ENCODE measurements at regions not wholly inside any gene's neighbourhood (a gene's known extent, or its start where the extent isn't known, plus 50 kb on each side); places are given as distances from the start of the nearest gene placed in this dataset.

DNA sequence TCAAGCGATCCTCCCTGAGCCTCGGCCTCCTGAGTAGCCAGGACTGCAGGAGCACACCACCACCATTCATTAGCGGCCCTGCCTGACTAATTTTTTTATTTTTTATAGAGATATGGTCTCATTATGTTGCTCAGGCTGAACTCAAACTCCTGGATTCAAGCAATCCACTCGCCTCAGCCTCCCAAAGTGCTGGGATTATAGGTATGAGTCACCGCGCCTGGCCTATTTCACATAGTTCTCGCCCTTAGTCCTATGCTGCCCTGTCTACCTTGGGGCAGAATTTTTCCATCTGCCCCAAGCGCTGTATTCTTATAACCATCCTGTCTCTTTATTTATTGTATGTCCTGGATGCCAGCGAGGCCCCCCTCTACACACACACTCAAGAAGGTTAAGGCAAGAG, 50.9 kb upstream of the BCL2L14 start:
- no peak overlapping the region for H3K4me2 ChIP-seq (ENCODE audit: low read length)
- no peak overlapping the region for H3K4me3 ChIP-seq (ENCODE audit: low read depth, low read length, poor library complexity, severe bottlenecking)
- H4K20me1 ChIP-seq (ENCODE audit: insufficient read depth, low read length) = no peaks in the 10 kb centered on the region
- H3K9me2 ChIP-seq (ENCODE audit: low read depth, low read length) = no peaks in the 10 kb centered on the region
- no peaks in the 10 kb centered on the region for H3K79me2 ChIP-seq (ENCODE audit: insufficient read depth, low read length)
- peak overlapping the region; percentile 68 for H3K27ac ChIP-seq (ENCODE audit: low read depth, low read length, poor library complexity, severe bottlenecking)
- TF ChIP-seq EZH2 (IDR thresholded peaks at IDR 0.05; ENCODE audit: borderline replicate concordance, low read length) = no peak
- TF ChIP-seq, protein P1, sequence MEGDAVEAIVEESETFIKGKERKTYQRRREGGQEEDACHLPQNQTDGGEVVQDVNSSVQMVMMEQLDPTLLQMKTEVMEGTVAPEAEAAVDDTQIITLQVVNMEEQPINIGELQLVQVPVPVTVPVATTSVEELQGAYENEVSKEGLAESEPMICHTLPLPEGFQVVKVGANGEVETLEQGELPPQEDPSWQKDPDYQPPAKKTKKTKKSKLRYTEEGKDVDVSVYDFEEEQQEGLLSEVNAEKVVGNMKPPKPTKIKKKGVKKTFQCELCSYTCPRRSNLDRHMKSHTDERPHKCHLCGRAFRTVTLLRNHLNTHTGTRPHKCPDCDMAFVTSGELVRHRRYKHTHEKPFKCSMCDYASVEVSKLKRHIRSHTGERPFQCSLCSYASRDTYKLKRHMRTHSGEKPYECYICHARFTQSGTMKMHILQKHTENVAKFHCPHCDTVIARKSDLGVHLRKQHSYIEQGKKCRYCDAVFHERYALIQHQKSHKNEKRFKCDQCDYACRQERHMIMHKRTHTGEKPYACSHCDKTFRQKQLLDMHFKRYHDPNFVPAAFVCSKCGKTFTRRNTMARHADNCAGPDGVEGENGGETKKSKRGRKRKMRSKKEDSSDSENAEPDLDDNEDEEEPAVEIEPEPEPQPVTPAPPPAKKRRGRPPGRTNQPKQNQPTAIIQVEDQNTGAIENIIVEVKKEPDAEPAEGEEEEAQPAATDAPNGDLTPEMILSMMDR (IDR thresholded peaks at IDR 0.05; ENCODE audit: low read length) = no peak
- H3K9me3 ChIP-seq (ENCODE audit: low read length) = no peaks in the 10 kb centered on the region
- H3K27me3 ChIP-seq (ENCODE audit: insufficient read depth, low read length) = no peaks in the 10 kb centered on the region
- 0 out of 2 replicates have a peak, but pooled peaks cover 6% of the 10 kb centered on the region for H3F3A ChIP-seq (ENCODE audit: insufficient read depth, low read length)
- H2AFZ ChIP-seq (ENCODE audit: low read length) = no peak overlapping the region
- no peak overlapping the region for H3K9ac ChIP-seq (ENCODE audit: low read length)
- H3K36me3 ChIP-seq (ENCODE audit: insufficient read depth, low read length) = no peaks in the 10 kb centered on the region
- H3K4me1 ChIP-seq (ENCODE audit: insufficient read depth, low read length, severe bottlenecking) = peaks cover 88% of the 10 kb centered on the region

DNA sequence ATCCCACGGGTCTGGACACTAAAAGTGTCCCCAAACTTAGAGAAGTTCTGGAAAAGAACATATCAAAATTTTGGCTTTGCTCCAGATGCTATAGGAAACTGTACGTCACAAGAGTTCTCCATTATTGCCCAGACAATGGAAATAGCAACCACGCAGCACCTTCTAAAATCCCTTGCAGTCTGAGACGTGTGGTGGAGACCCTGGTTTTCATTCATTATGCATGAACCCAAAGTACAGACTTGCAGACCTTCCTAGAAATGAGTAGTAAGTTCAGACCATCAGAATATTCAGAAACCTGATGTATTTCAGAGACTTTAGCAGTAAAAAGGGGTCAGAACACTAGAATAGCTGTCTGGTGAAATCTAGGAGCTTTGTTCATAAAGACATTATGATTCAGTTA, 50.0 kb upstream of the BCL2L14 start:
- no peak for TF ChIP-seq EZH2 (IDR thresholded peaks at IDR 0.05; ENCODE audit: borderline replicate concordance, low read length)
- TF ChIP-seq, protein P1 (IDR thresholded peaks at IDR 0.05; ENCODE audit: low read length) = no peak
- Histone ChIP-seq H3K4me3 (ENCODE audit: low read depth, low read length, poor library complexity, severe bottlenecking) (no peak overlapping the region), H3K4me2 (ENCODE audit: low read length) (no peak overlapping the region), H4K20me1 (ENCODE audit: insufficient read depth, low read length) (no peaks in the 10 kb centered on the region), H3K79me2 (ENCODE audit: insufficient read depth, low read length) (no peaks in the 10 kb centered on the region), H3F3A (ENCODE audit: insufficient read depth, low read length) (0 out of 2 replicates have a peak, but pooled peaks cover 10% of the 10 kb centered on the region), H3K9ac (ENCODE audit: low read length) (no peak overlapping the region; the same call in 1 of the 2 replicates), H3K36me3 (ENCODE audit: insufficient read depth, low read length) (no peaks in the 10 kb centered on the region), H3K9me3 (ENCODE audit: low read length) (no peaks in the 10 kb centered on the region), H3K27ac (ENCODE audit: low read depth, low read length, poor library complexity, severe bottlenecking) (peak overlapping the region; percentile 68), H3K9me2 (ENCODE audit: low read depth, low read length) (no peaks in the 10 kb centered on the region), H3K27me3 (ENCODE audit: insufficient read depth, low read length) (no peaks in the 10 kb centered on the region), H3K4me1 (ENCODE audit: insufficient read depth, low read length, severe bottlenecking) (peaks cover 88% of the 10 kb centered on the region), H2AFZ (ENCODE audit: low read length) (no peak overlapping the region)
